B cell (primary cell): ENCODE measurements at regions not wholly inside any gene's neighbourhood (a gene's known extent, or its start where the extent isn't known, plus 50 kb on each side); places are given as distances from the start of the nearest gene placed in this dataset.

ENCODE experiments used
- ATAC-seq: fragments of 200-7000 bp; cut with Tn5 transposase; one replicate; pipeline ENCODE4 v1.10.0; 2021; ENCODE audit warnings: low read depth, mild to moderate bottlenecking, moderate number of reproducible peaks, moderate library complexity
- CTCF ChIA-PET: fragments of 350-600 bp; sonication (Branson Sonifier 250); formaldehyde crosslinking; loops from one replicate; lab custom pipeline; 2021; ENCODE audit warnings: antibody characterized with exemption, inconsistent platforms; lab: Charles Lee
- POLR2A ChIA-PET: fragments of 350-600 bp; sonication (Branson Sonifier 250); formaldehyde crosslinking; loops from one replicate; lab custom pipeline; 2021; ENCODE audit warnings: antibody characterized with exemption; lab: Charles Lee
- DNase-seq: peaks from one replicate; pipeline ENCODE4 v3.0.0; 2013
- H2AFZ ChIP-seq: 2 replicates; pipeline ENCODE4 v1.6.1; 2012; ENCODE audit warnings: mild to moderate bottlenecking, low read depth, low read length; ENCODE audit not compliant: insufficient read depth, poor library complexity, severe bottlenecking
- H3K27ac ChIP-seq, 2 donors: 1 replicate in 1 of 2; 2 replicates in 1 of 2; pipeline ENCODE4 v1.5.1; 2012 to 2013; ENCODE audit warnings: low read length in 2 of 2, mild to moderate bottlenecking in 2 of 2, moderate library complexity in 1 of 2
- H3K27me3 ChIP-seq, 4 experiments: fragments of 200-600 bp in 1 of 4; sonication (generic) in 1 of 4; replicated peaks in 1 of 4; 1 replicate in 2 of 4; 2 replicates in 2 of 4; pipeline versions ENCODE4 v1.6.1 to v1.7.0; 2013 to 2016; ENCODE audit warnings: low read length in 3 of 4, mild to moderate bottlenecking in 2 of 4, mixed read lengths in 1 of 4, moderate library complexity in 1 of 4; ENCODE audit not compliant: insufficient read depth in 4 of 4, control insufficient read depth in 3 of 4; ENCODE audit errors: control extremely low read depth in 1 of 4
- H3K36me3 ChIP-seq, 2 experiments: replicated peaks in 1 of 2; 1 replicate in 1 of 2; 2 replicates in 1 of 2; pipeline versions ENCODE4 v1.6.1 to v1.7.1; 2013; ENCODE audit warnings: low read length in 1 of 2; ENCODE audit not compliant: insufficient read depth in 2 of 2, control insufficient read depth in 1 of 2; ENCODE audit errors: control extremely low read depth in 1 of 2, extremely low read depth in 1 of 2
- H3K4me1 ChIP-seq, 2 donors: fragments of 200-600 bp in 1 of 2; sonication (generic) in 1 of 2; 1 replicate in 1 of 2; 2 replicates in 1 of 2; pipeline versions ENCODE4 v1.5.1 to v1.6.1; 2013 to 2017; ENCODE audit warnings: low read length in 2 of 2; ENCODE audit not compliant: control insufficient read depth in 2 of 2, insufficient read depth in 2 of 2
- H3K4me2 ChIP-seq: replicated peaks from 2 replicates; pipeline ENCODE3; 2012; ENCODE audit warnings: mild to moderate bottlenecking, low read depth, low read length; ENCODE audit not compliant: poor library complexity, severe bottlenecking
- H3K4me3 ChIP-seq, 5 experiments: fragments of 200-600 bp in 1 of 5; sonication (generic) in 1 of 5; 1 replicate in 3 of 5; 2 replicates in 2 of 5; pipeline versions ENCODE4 v1.5.1 to v1.7.0; 2011 to 2016; ENCODE audit warnings: low read length in 4 of 5, mild to moderate bottlenecking in 4 of 5, low read depth in 2 of 5, control low read depth in 1 of 5, moderate library complexity in 1 of 5; ENCODE audit not compliant: insufficient read depth in 1 of 5; ENCODE audit errors: control extremely low read depth in 1 of 5, extremely low read depth in 1 of 5
- H3K79me2 ChIP-seq: fragments of 200-600 bp; sonication (generic); one replicate; pipeline ENCODE4 v1.6.0; 2016; ENCODE audit warnings: low read length; ENCODE audit not compliant: control insufficient read depth, insufficient read depth
- H3K9ac ChIP-seq: fragments of 200-600 bp; sonication (generic); 2 replicates; pipeline ENCODE4 v1.6.1; 2017; ENCODE audit warnings: mild to moderate bottlenecking, low read length, moderate library complexity
- H3K9me3 ChIP-seq, 3 donors: one replicate each; pipeline versions ENCODE4 v1.6.1 to v1.7.1; 2013; ENCODE audit warnings: low read length in 2 of 3; ENCODE audit not compliant: control insufficient read depth in 2 of 3, insufficient read depth in 1 of 3; ENCODE audit errors: control extremely low read depth in 1 of 3
- H4K20me1 ChIP-seq: 2 replicates; pipeline ENCODE4 v1.6.0; 2012; ENCODE audit warnings: mild to moderate bottlenecking, low read length; ENCODE audit not compliant: insufficient read depth, control insufficient read depth, poor library complexity, severe bottlenecking
- H3K27ac Mint-ChIP-seq: one replicate; pipeline ENCODE4 v1.8.0; 2021; ENCODE audit warnings: mixed read lengths
- H3K27me3 Mint-ChIP-seq: one replicate; pipeline ENCODE4 v1.8.0; 2021; ENCODE audit warnings: mixed read lengths
- H3K4me1 Mint-ChIP-seq: one replicate; pipeline ENCODE4 v1.8.0; 2021; ENCODE audit warnings: mixed read lengths
- H3K4me3 Mint-ChIP-seq: one replicate; pipeline ENCODE4 v1.8.0; 2021; ENCODE audit warnings: mixed read lengths
- H3K9me3 Mint-ChIP-seq: one replicate; pipeline ENCODE4 v1.8.0; 2022; ENCODE audit warnings: mixed read lengths; ENCODE audit not compliant: insufficient read depth
- CTCF ChIP-seq: fragments of 200-600 bp; IDR thresholded peaks from one replicate; pipeline ENCODE4 v1.8.0; 2022; ENCODE audit warnings: antibody characterized with exemption, mild to moderate bottlenecking
- EZH2 ChIP-seq: IDR thresholded peaks from 2 replicates; pipeline ENCODE4 v1.6.1; 2012; ENCODE audit warnings: borderline replicate concordance, low read depth, mild to moderate bottlenecking, moderate library complexity, low read length; ENCODE audit not compliant: insufficient read depth, poor library complexity, severe bottlenecking
- WGBS: methylation state at CpG from one replicate; pipeline ENCODE4 v1.1.5; 2013; ENCODE audit warnings: missing lambda C conversion rate; ENCODE audit not compliant: insufficient coverage; 5-methylcytosine and 5-hydroxymethylcytosine counted together
- intact Hi-C: fragments of 100-400 bp; cut with micrococcal nuclease; formaldehyde crosslinking; loops from one replicate; pipeline ENCODE4 v1.10.0; 2022

GRCh38 chr6:27177485-27178406, 69.8 kb upstream of the PRSS16 start:
- H3K9ac ChIP-seq, result peak overlapping the region; percentile 100
- Mint-ChIP-seq H3K27ac (peak overlapping the region; percentile 91), H3K9me3 (no peaks in the 10 kb centered on the region), H3K27me3 (no peaks in the 10 kb centered on the region), H3K4me3 (peak overlapping the region; percentile 96), H3K4me1 (peaks cover 15% of the 10 kb centered on the region)
- peak overlapping the region; percentile 94 for H2AFZ ChIP-seq
- no peaks in the 10 kb centered on the region for H3K79me2 ChIP-seq
- ChIA-PET CTCF (interaction anchor here (0.6 to 4.3 kb wide), 27 partner anchors 10 to 1178 kb away, joined by 3 to 55 read pairs (median 7); partner anchors contain the start of gene ZNF184), POLR2A (interaction anchor here (0.6 to 2.2 kb wide), 22 partner anchors 10 to 1745 kb away, joined by 3 to 13 read pairs (median 3); a partner anchor contains a TSS)
- peaks cover 0 to 7% of the 10 kb centered on the region in 2 donors for H3K4me1 ChIP-seq
- peak overlapping the region; percentile 34 to 78 for H3K27ac ChIP-seq
- ATAC-seq, result peak; percentile 86
- H3K36me3 ChIP-seq, result no peaks in the 10 kb centered on the region
- no peaks in the 10 kb centered on the region for H4K20me1 ChIP-seq
- H3K4me3 ChIP-seq, result peak overlapping the region; percentile 88 to 100 (median 98)
- H3K9me3 ChIP-seq, result peaks cover 0 to 13% (median 0%) of the 10 kb centered on the region in 3 donors
- H3K27me3 ChIP-seq, result no peaks in the 10 kb centered on the region
- intact Hi-C loops, result loop anchor here (1.0 to 10.0 kb wide), 10 partner anchors 11 to 892 kb away; partner anchors contain the start of gene ABT1
- DNase-seq, result peak; percentile 90
- peak overlapping the region; percentile 97 for H3K4me2 ChIP-seq
- 2% methylated on average over 37 of the region's 39 CpGs for WGBS
- TF ChIP-seq EZH2 (no peak), CTCF (peak; percentile 71)
